ENCODE measurements at regions not wholly inside any gene's neighbourhood (a gene's known extent, or its start where the extent isn't known, plus 50 kb on each side); places are given as distances from the start of the nearest gene placed in this dataset.
"Not testable (repeated sequence)": the region's sequence is repeated elsewhere in the genome, so short reads cannot be mapped to it uniquely, and the experiment has no call there.

DNA sequence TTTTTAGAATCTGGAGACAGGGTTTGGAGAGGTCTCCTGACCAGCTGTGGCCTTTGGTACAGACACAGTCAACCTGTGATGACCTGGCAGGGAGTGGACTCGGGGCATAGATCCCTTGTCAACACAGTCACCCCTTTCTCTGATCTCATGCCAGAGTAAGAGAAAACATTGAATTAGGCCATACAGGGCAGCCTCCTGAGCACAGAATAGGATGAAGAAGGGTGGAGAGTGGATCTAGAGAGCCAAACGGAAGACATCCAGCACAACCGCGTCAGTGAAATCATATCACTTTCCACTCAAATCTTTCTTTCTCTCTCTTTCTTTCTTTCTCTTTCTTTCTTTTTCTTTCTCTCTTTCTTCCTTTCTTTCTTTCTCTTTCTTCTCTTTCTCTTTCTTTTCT lies 145.9 kb upstream of the TBX3 start:
- no peak overlapping the region for H2AFZ ChIP-seq (ENCODE audit: low read length)
- TF ChIP-seq, protein P1, sequence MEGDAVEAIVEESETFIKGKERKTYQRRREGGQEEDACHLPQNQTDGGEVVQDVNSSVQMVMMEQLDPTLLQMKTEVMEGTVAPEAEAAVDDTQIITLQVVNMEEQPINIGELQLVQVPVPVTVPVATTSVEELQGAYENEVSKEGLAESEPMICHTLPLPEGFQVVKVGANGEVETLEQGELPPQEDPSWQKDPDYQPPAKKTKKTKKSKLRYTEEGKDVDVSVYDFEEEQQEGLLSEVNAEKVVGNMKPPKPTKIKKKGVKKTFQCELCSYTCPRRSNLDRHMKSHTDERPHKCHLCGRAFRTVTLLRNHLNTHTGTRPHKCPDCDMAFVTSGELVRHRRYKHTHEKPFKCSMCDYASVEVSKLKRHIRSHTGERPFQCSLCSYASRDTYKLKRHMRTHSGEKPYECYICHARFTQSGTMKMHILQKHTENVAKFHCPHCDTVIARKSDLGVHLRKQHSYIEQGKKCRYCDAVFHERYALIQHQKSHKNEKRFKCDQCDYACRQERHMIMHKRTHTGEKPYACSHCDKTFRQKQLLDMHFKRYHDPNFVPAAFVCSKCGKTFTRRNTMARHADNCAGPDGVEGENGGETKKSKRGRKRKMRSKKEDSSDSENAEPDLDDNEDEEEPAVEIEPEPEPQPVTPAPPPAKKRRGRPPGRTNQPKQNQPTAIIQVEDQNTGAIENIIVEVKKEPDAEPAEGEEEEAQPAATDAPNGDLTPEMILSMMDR (conservative IDR thresholded peaks at IDR 0.05; ENCODE audit: low read length) = no peak
- no peak for TF ChIP-seq EZH2phosphoT487 (IDR thresholded peaks at IDR 0.05; ENCODE audit: borderline replicate concordance)
- no peak overlapping the region for H3K9ac ChIP-seq (ENCODE audit: low read depth, low read length, poor library complexity, severe bottlenecking)
- H3K36me3 ChIP-seq (ENCODE audit: insufficient read depth, low read length) = no peaks in the 10 kb centered on the region
- no peaks in the 10 kb centered on the region for H4K20me1 ChIP-seq (ENCODE audit: insufficient read depth, low read length, poor library complexity, severe bottlenecking)
- H3K79me2 ChIP-seq (ENCODE audit: insufficient read depth, low read length) = no peaks in the 10 kb centered on the region
- no peaks in the 10 kb centered on the region for H3F3A ChIP-seq (ENCODE audit: low read depth)
- no peak overlapping the region for H3K4me3 ChIP-seq (ENCODE audit: low read length, poor library complexity, severe bottlenecking)
- H3K9me3 ChIP-seq (ENCODE audit: insufficient read depth, low read depth, low read length) = no peaks in the 10 kb centered on the region; the same call in 1 of the 2 replicates
- H3K4me1 ChIP-seq (ENCODE audit: insufficient read depth, low read length, poor library complexity, severe bottlenecking) = no peaks in the 10 kb centered on the region
- no peak overlapping the region for H3K4me2 ChIP-seq (ENCODE audit: low read depth, low read length, poor library complexity, severe bottlenecking)
- H3K9me2 ChIP-seq (replicated peaks; ENCODE audit: low read depth, low read length) = no peaks in the 10 kb centered on the region
- no peaks in the 10 kb centered on the region for H3K27me3 ChIP-seq (ENCODE audit: insufficient read depth, low read length, poor library complexity, severe bottlenecking)

DNA sequence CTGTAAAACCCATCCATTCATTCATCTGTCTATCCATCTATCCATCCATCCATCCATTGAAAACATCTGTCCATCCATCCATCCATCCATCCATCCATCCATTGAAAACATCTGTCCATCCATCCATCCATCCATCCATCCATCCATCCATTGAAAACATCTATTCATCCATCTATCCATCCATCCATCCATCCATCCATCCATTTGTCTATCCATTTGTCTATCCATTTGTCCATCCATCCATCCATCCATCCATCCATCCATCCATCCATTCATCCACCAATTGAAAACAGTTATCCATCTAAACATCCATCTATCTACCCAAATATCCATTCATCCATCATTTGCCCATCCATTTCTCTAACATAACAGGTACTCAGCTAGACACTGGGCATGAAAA lies 145.3 kb upstream of the TBX3 start:
- not testable (repeated sequence) for H3K9me2 ChIP-seq (replicated peaks; ENCODE audit: low read depth, low read length); H3K36me3 ChIP-seq (ENCODE audit: insufficient read depth, low read length); H3F3A ChIP-seq (ENCODE audit: low read depth); H3K27me3 ChIP-seq (ENCODE audit: insufficient read depth, low read length, poor library complexity, severe bottlenecking); H3K4me3 ChIP-seq (ENCODE audit: low read length, poor library complexity, severe bottlenecking); H3K4me1 ChIP-seq (ENCODE audit: insufficient read depth, low read length, poor library complexity, severe bottlenecking); H3K4me2 ChIP-seq (ENCODE audit: low read depth, low read length, poor library complexity, severe bottlenecking); H2AFZ ChIP-seq (ENCODE audit: low read length); H3K79me2 ChIP-seq (ENCODE audit: insufficient read depth, low read length); H3K9me3 ChIP-seq (ENCODE audit: insufficient read depth, low read depth, low read length); H3K9ac ChIP-seq (ENCODE audit: low read depth, low read length, poor library complexity, severe bottlenecking); H4K20me1 ChIP-seq (ENCODE audit: insufficient read depth, low read length, poor library complexity, severe bottlenecking)

- Histone ChIP-seq H3K4me1 (ENCODE audit: insufficient read depth, low read length, poor library complexity, severe bottlenecking) (no peaks in the 10 kb centered on the region), H3K79me2 (ENCODE audit: insufficient read depth, low read length) (no peaks in the 10 kb centered on the region), H3K4me2 (ENCODE audit: low read depth, low read length, poor library complexity, severe bottlenecking) (no peak overlapping the region), H3K9me3 (ENCODE audit: insufficient read depth, low read depth, low read length) (no peaks in the 10 kb centered on the region), H3K9ac (ENCODE audit: low read depth, low read length, poor library complexity, severe bottlenecking) (no peak overlapping the region), H3K9me2 (replicated peaks; ENCODE audit: low read depth, low read length) (no peaks in the 10 kb centered on the region), H2AFZ (ENCODE audit: low read length) (no peak overlapping the region), H4K20me1 (ENCODE audit: insufficient read depth, low read length, poor library complexity, severe bottlenecking) (no peaks in the 10 kb centered on the region), H3K36me3 (ENCODE audit: insufficient read depth, low read length) (no peaks in the 10 kb centered on the region), H3K27me3 (ENCODE audit: insufficient read depth, low read length, poor library complexity, severe bottlenecking) (no peaks in the 10 kb centered on the region), H3K4me3 (ENCODE audit: low read length, poor library complexity, severe bottlenecking) (no peak overlapping the region), H3F3A (ENCODE audit: low read depth) (no peaks in the 10 kb centered on the region)
- no peak for TF ChIP-seq EZH2phosphoT487 (IDR thresholded peaks at IDR 0.05; ENCODE audit: borderline replicate concordance)
- TF ChIP-seq, protein P1 (conservative IDR thresholded peaks at IDR 0.05; ENCODE audit: low read length) = no peak
Observed at GRCh38 chr12:114827461-114827860, 143.5 kb upstream of the TBX3 start.

DNA sequence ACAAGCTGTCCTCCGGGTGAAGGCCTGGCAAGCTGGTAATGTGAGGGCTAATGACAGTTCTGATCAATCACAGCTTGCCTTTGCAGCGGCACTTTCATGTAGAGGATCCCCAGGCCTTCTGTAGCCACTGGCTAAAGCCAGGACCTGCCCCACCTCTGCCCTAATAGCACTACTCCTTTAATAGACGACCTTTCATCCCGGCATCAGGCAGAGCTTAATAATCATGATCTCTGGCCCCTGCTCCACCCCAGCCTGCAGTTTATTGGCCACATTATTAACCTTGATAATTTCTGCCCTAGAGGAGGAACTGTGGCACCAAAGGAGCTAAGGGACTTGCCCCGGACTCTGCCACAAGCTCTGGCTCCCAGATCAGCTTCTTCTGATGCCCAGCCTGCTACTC lies 142.3 kb upstream of the TBX3 start:
- no peaks in the 10 kb centered on the region for H3K4me1 ChIP-seq (ENCODE audit: insufficient read depth, low read length, poor library complexity, severe bottlenecking)
- no peaks in the 10 kb centered on the region for H3K36me3 ChIP-seq (ENCODE audit: insufficient read depth, low read length)
- no peaks in the 10 kb centered on the region for H3F3A ChIP-seq (ENCODE audit: low read depth)
- H4K20me1 ChIP-seq (ENCODE audit: insufficient read depth, low read length, poor library complexity, severe bottlenecking) = no peaks in the 10 kb centered on the region
- H3K9ac ChIP-seq (ENCODE audit: low read depth, low read length, poor library complexity, severe bottlenecking) = no peak overlapping the region
- no peak overlapping the region for H3K4me2 ChIP-seq (ENCODE audit: low read depth, low read length, poor library complexity, severe bottlenecking)
- no peaks in the 10 kb centered on the region for H3K9me2 ChIP-seq (replicated peaks; ENCODE audit: low read depth, low read length)
- H3K9me3 ChIP-seq (ENCODE audit: insufficient read depth, low read depth, low read length) = no peaks in the 10 kb centered on the region
- no peaks in the 10 kb centered on the region for H3K27me3 ChIP-seq (ENCODE audit: insufficient read depth, low read length, poor library complexity, severe bottlenecking)
- H3K79me2 ChIP-seq (ENCODE audit: insufficient read depth, low read length) = no peaks in the 10 kb centered on the region
- H2AFZ ChIP-seq (ENCODE audit: low read length) = no peak overlapping the region
- TF ChIP-seq, protein P1 (conservative IDR thresholded peaks at IDR 0.05; ENCODE audit: low read length) = no peak
- no peak for TF ChIP-seq EZH2phosphoT487 (IDR thresholded peaks at IDR 0.05; ENCODE audit: borderline replicate concordance)
- H3K4me3 ChIP-seq (ENCODE audit: low read length, poor library complexity, severe bottlenecking) = no peak overlapping the region

Measured in Loucy (cell line).